ENCODE measurements at regions not wholly inside any gene's neighbourhood (a gene's known extent, or its start where the extent isn't known, plus 50 kb on each side); places are given as distances from the start of the nearest gene placed in this dataset.

GRCh38 chr10:130395248-130395936 is 259.2 kb downstream of the GLRX3 start:
- ATAC-seq (ENCODE audit: low FRiP score in 2 of 2), result no peak
- Histone ChIP-seq H3K27me3 (no peaks in the 10 kb centered on the region), H3K27ac (no peak overlapping the region), H3K4me1 (no peaks in the 10 kb centered on the region), H3K9me3 (peaks cover 0 to 34% (median 14%) of the 10 kb centered on the region in 4 donors), H3K4me3 (no peak overlapping the region), H3K36me3 (no peaks in the 10 kb centered on the region)
- peak in 1 of 2 donors; percentile 5 for DNase-seq
- TF ChIP-seq POLR2AphosphoS5 (IDR thresholded peaks at IDR 0.05) (no peak), CTCF (IDR thresholded peaks at IDR 0.05) (no peak), EP300 (IDR thresholded peaks at IDR 0.05) (no peak), POLR2A (IDR thresholded peaks at IDR 0.05) (no peak)
- WGBS, 2 donors, result 68 to 70% methylated on average over 7 of the region's 7 CpGs

- peak in 1 of 2 donors; percentile 4 for DNase-seq
- no peak for ATAC-seq (ENCODE audit: low FRiP score in 2 of 2)
- H3K27me3 ChIP-seq, result no peaks in the 10 kb centered on the region
- TF ChIP-seq EP300 (IDR thresholded peaks at IDR 0.05), result no peak
- no peaks in the 10 kb centered on the region for H3K36me3 ChIP-seq
- H3K4me3 ChIP-seq, result no peak overlapping the region
- no peaks in the 10 kb centered on the region for H3K4me1 ChIP-seq
- no peak overlapping the region for H3K27ac ChIP-seq
- 90 to 91% methylated on average over 5 of the region's 5 CpGs for WGBS, 2 donors
- H3K9me3 ChIP-seq, result peaks cover 0 to 34% (median 14%) of the 10 kb centered on the region in 4 donors
Observed at GRCh38 chr10:130396044-130396443, 259.9 kb downstream of the GLRX3 start.

- no peak for ATAC-seq (ENCODE audit: low FRiP score in 2 of 2)
- TF ChIP-seq POLR2A (IDR thresholded peaks at IDR 0.05), result no peak
- TF ChIP-seq EP300 (IDR thresholded peaks at IDR 0.05), result no peak
- no peak for TF ChIP-seq CTCF (IDR thresholded peaks at IDR 0.05)
- no peak for TF ChIP-seq POLR2AphosphoS5 (IDR thresholded peaks at IDR 0.05)
- Histone ChIP-seq H3K4me3 (no peak overlapping the region), H3K27ac (no peak overlapping the region), H3K9me3 (peaks cover 0 to 32% (median 14%) of the 10 kb centered on the region in 4 donors), H3K36me3 (no peaks in the 10 kb centered on the region), H3K27me3 (no peaks in the 10 kb centered on the region), H3K4me1 (peaks cover 0 to 3% (median 0%) of the 10 kb centered on the region in 4 donors)
- WGBS, 2 donors, result 86 to 92% methylated on average over 15 of the region's 15 CpGs
- DNase-seq, result no peak
Observed at GRCh38 chr10:130398090-130398994, 262.2 kb downstream of the GLRX3 start.

GRCh38 chr10:130399425-130399950 is 263.3 kb downstream of the GLRX3 start:
- no peak for ATAC-seq (ENCODE audit: low FRiP score in 2 of 2)
- Histone ChIP-seq H3K27me3 (no peaks in the 10 kb centered on the region), H3K4me3 (no peak overlapping the region), H3K27ac (no peak overlapping the region), H3K4me1 (peaks cover 0 to 3% (median 0%) of the 10 kb centered on the region in 4 donors), H3K36me3 (no peaks in the 10 kb centered on the region), H3K9me3 (peaks cover 0 to 25% (median 14%) of the 10 kb centered on the region in 4 donors)
- DNase-seq, result no peak
- 64 to 81% methylated on average over 9 to 10 of the region's 10 CpGs for WGBS, 2 donors
- TF ChIP-seq POLR2AphosphoS5 (IDR thresholded peaks at IDR 0.05), result no peak
- no peak for TF ChIP-seq POLR2A (IDR thresholded peaks at IDR 0.05)
- no peak for TF ChIP-seq CTCF (IDR thresholded peaks at IDR 0.05)
- TF ChIP-seq EP300 (IDR thresholded peaks at IDR 0.05), result no peak

GRCh38 chr10:130400890-130401289 is 264.7 kb downstream of the GLRX3 start:
- ATAC-seq (ENCODE audit: low FRiP score in 2 of 2), result no peak
- H3K4me1 ChIP-seq, result peaks cover 0 to 3% (median 0%) of the 10 kb centered on the region in 4 donors
- H3K4me3 ChIP-seq, result no peak overlapping the region
- peaks cover 0 to 12% (median 10%) of the 10 kb centered on the region in 4 donors for H3K9me3 ChIP-seq
- TF ChIP-seq POLR2A (IDR thresholded peaks at IDR 0.05) (no peak), EP300 (IDR thresholded peaks at IDR 0.05) (no peak), CTCF (IDR thresholded peaks at IDR 0.05) (no peak), POLR2AphosphoS5 (IDR thresholded peaks at IDR 0.05) (no peak)
- no peaks in the 10 kb centered on the region for H3K36me3 ChIP-seq
- no peak for DNase-seq
- whole genome bisulfite sequencing, 2 donors, result 81 to 83% methylated on average over 5 of the region's 5 CpGs
- no peak overlapping the region for H3K27ac ChIP-seq
- H3K27me3 ChIP-seq, result no peaks in the 10 kb centered on the region
